ENCODE measurements at regions not wholly inside any gene's neighbourhood (a gene's known extent, or its start where the extent isn't known, plus 50 kb on each side); places are given as distances from the start of the nearest gene placed in this dataset.
A peak's percentile ranks its signal among the peaks of the same experiment; 100 is the strongest.

DNA sequence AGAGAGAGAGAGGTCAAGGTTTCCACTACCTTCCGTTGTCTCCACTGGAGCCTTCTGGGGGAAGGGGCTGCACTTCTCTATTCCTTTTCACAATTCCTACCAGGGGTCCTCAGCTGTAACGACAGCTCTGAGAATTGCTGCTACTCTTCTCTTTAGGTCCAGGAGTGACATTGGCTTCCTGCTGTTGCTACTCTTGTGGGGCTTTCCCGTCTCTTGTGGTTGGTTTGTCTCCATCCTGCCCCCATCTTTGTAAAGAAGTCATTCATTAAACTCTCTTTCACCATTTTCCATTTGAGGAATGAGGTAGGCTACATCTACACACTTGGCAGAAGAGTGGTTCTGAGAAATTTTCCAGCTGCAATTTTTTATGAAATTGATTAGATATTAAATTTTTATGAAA is 238.8 kb upstream of the LYZL1 start:
- DNase-seq (ENCODE audit: low spot score, unreplicated experiment) = no peak
- no peaks in the 10 kb centered on the region for H3K27me3 Mint-ChIP-seq
- peaks cover 8% of the 10 kb centered on the region for H3K4me1 Mint-ChIP-seq (ENCODE audit: low read depth)
- no peaks in the 10 kb centered on the region for H3K9me3 Mint-ChIP-seq (ENCODE audit: low read depth)
- H3K36me3 Mint-ChIP-seq (ENCODE audit: insufficient read depth) = no peaks in the 10 kb centered on the region
- TF ChIP-seq, protein P1, sequence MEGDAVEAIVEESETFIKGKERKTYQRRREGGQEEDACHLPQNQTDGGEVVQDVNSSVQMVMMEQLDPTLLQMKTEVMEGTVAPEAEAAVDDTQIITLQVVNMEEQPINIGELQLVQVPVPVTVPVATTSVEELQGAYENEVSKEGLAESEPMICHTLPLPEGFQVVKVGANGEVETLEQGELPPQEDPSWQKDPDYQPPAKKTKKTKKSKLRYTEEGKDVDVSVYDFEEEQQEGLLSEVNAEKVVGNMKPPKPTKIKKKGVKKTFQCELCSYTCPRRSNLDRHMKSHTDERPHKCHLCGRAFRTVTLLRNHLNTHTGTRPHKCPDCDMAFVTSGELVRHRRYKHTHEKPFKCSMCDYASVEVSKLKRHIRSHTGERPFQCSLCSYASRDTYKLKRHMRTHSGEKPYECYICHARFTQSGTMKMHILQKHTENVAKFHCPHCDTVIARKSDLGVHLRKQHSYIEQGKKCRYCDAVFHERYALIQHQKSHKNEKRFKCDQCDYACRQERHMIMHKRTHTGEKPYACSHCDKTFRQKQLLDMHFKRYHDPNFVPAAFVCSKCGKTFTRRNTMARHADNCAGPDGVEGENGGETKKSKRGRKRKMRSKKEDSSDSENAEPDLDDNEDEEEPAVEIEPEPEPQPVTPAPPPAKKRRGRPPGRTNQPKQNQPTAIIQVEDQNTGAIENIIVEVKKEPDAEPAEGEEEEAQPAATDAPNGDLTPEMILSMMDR (IDR thresholded peaks at IDR 0.05; ENCODE audit: unreplicated experiment) = no peak
- no peak overlapping the region for H3K27ac Mint-ChIP-seq
- no peak overlapping the region for H3K4me3 Mint-ChIP-seq (ENCODE audit: low read depth)

DNA sequence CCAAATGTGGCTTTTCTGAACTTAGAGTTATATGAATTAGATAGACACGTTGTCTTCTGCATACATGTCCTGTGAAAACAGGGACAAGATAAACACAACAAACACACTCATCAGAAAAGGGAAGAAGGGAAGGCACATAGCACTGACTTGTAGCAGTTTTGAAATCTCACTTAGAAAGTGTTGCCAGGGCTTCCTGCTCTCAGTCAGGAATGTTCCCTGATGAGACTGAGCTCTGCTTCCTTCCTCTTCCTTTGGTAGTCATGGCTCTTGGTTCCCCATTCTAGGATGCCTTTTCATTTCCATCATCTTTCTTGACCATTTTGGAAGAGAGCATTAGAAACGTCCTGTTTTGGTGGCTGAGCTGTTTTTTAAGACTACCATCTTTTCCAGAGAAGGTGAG is 233.8 kb upstream of the LYZL1 start:
- TF ChIP-seq, protein P1 (IDR thresholded peaks at IDR 0.05; ENCODE audit: unreplicated experiment) = no peak
- no peak overlapping the region for H3K27ac Mint-ChIP-seq
- H3K27me3 Mint-ChIP-seq = no peaks in the 10 kb centered on the region
- no peak for DNase-seq (ENCODE audit: low spot score, unreplicated experiment)
- H3K4me3 Mint-ChIP-seq (ENCODE audit: low read depth) = no peak overlapping the region
- H3K9me3 Mint-ChIP-seq (ENCODE audit: low read depth) = no peaks in the 10 kb centered on the region
- H3K4me1 Mint-ChIP-seq (ENCODE audit: low read depth) = peaks cover 21% of the 10 kb centered on the region
- no peaks in the 10 kb centered on the region for H3K36me3 Mint-ChIP-seq (ENCODE audit: insufficient read depth)

DNA sequence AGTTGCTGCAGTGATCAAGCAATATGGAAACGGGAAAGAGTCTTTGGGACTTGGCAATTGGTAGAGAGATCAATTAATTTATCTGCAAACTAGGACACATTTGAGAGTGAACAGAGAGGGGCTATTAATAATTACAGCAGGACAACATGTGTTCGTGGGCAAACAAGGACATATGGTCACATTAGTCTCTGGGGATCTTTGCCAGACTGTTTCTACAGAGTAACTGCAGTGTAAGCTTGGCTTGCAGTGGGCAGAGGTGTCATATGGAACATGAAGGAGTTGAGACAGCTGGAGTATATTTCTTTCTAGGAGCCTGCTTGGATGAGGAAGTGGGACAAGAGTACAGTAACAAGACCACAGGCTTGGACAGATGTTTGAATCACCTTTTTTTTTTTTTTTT is 232.1 kb upstream of the LYZL1 start:
- TF ChIP-seq, protein P1 (IDR thresholded peaks at IDR 0.05; ENCODE audit: unreplicated experiment) = no peak
- Mint-ChIP-seq H3K27ac (no peak overlapping the region), H3K36me3 (ENCODE audit: insufficient read depth) (no peaks in the 10 kb centered on the region), H3K4me1 (ENCODE audit: low read depth) (peaks cover 17% of the 10 kb centered on the region), H3K27me3 (no peaks in the 10 kb centered on the region), H3K9me3 (ENCODE audit: low read depth) (no peaks in the 10 kb centered on the region), H3K4me3 (ENCODE audit: low read depth) (no peak overlapping the region)
- DNase-seq (ENCODE audit: low spot score, unreplicated experiment) = no peak

- Mint-ChIP-seq H3K4me3 (ENCODE audit: low read depth) (no peak overlapping the region), H3K27me3 (no peaks in the 10 kb centered on the region), H3K9me3 (ENCODE audit: low read depth) (no peaks in the 10 kb centered on the region), H3K36me3 (ENCODE audit: insufficient read depth) (no peaks in the 10 kb centered on the region), H3K27ac (peak overlapping the region; percentile 5), H3K4me1 (ENCODE audit: low read depth) (peaks cover 17% of the 10 kb centered on the region)
- TF ChIP-seq, protein P1 (IDR thresholded peaks at IDR 0.05; ENCODE audit: unreplicated experiment) = no peak
- DNase-seq (ENCODE audit: low spot score, unreplicated experiment) = no peak
Measured at GRCh38 chr10:29057822-29058331, 231.0 kb upstream of the LYZL1 start.

DNA sequence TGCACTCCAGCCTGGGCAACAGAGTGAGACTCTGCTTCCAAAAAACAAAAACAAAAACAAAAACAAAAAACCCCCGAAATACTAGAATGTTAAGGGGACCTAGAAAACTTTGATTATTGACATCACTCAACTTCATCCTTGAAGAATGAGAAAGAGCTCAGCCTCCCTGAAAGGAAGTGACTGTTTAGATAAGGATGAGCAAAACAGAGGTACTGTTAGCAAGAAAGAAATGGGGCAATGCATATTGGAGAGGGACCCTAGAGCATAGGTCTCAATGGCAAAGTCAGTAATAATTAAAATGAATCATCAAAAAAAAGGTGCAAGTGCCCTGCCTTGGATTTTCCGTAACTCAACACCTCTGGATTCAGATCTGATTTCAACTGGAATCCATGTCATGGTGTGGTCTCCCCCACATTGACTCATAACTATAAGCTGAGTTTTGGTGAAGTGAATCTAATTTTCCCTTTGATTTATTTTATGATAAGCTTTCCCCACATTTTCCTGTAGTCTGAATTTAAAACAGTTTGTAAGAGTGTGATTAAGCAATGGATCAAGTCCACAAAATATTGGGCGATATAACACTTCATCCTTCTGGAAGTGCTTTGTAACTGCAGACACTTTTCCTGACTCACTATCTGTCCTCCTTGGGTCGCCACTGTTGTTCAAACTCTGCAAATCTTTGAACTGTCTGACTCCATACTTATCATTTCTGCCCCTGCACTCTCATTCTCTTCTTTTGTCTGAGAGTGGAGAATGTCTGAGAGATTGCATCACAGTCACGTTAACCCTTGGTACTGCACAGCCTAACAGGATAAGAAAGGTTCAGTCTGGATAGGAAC is 224.8 kb upstream of the LYZL1 start:
- H3K9me3 Mint-ChIP-seq (ENCODE audit: low read depth) = no peaks in the 10 kb centered on the region
- H3K36me3 Mint-ChIP-seq (ENCODE audit: insufficient read depth) = no peaks in the 10 kb centered on the region
- H3K4me3 Mint-ChIP-seq (ENCODE audit: low read depth) = no peak overlapping the region
- TF ChIP-seq, protein P1 (IDR thresholded peaks at IDR 0.05; ENCODE audit: unreplicated experiment) = no peak
- no peak for DNase-seq (ENCODE audit: low spot score, unreplicated experiment)
- peaks cover 25% of the 10 kb centered on the region for H3K4me1 Mint-ChIP-seq (ENCODE audit: low read depth)
- peak overlapping the region; percentile 84 for H3K27ac Mint-ChIP-seq
- no peaks in the 10 kb centered on the region for H3K27me3 Mint-ChIP-seq

All from progenitor cell of endocrine pancreas (in vitro differentiated cells).